HG03039 (cell line): ENCODE measurements at regions not wholly inside any gene's neighbourhood (a gene's known extent, or its start where the extent isn't known, plus 50 kb on each side); places are given as distances from the start of the nearest gene placed in this dataset.

Source experiments
- ATAC-seq: cut with Tn5 transposase; IDR thresholded peaks from one replicate; pipeline ENCODE4 v1.9.1; 2021; ENCODE audit warnings: mild to moderate bottlenecking, moderate library complexity; ENCODE audit not compliant: unreplicated experiment

GRCh38 chr3:177470197-177470941 is 273.1 kb upstream of the TBL1XR1 start:
- no peak for ATAC-seq

- ATAC-seq = no peak
Measured at GRCh38 chr3:177471733-177472480, 274.6 kb upstream of the TBL1XR1 start.

GRCh38 chr3:177473184-177473583 is 275.9 kb upstream of the TBL1XR1 start:
- ATAC-seq = no peak

- ATAC-seq = no peak
Measured at GRCh38 chr3:177473903-177474302, 276.6 kb upstream of the TBL1XR1 start.

- ATAC-seq = no peak
Measured at GRCh38 chr3:177474652-177475355, 277.5 kb upstream of the TBL1XR1 start.

- no peak for ATAC-seq
Measured at GRCh38 chr3:177475356-177475665, 278.0 kb upstream of the TBL1XR1 start.

GRCh38 chr3:177476495-177476894 is 279.2 kb upstream of the TBL1XR1 start:
- ATAC-seq = no peak

- no peak for ATAC-seq
Measured at GRCh38 chr3:177476921-177477435, 279.7 kb upstream of the TBL1XR1 start.

GRCh38 chr3:177478170-177478867 is 281.0 kb upstream of the TBL1XR1 start:
- no peak for ATAC-seq

GRCh38 chr3:177479630-177480029 is 282.3 kb upstream of the TBL1XR1 start:
- ATAC-seq = no peak

GRCh38 chr3:177481329-177481728 is 284.0 kb upstream of the TBL1XR1 start:
- no peak for ATAC-seq

GRCh38 chr3:177482048-177482691 is 284.9 kb upstream of the TBL1XR1 start:
- ATAC-seq = no peak

GRCh38 chr3:177483182-177483967 is 286.1 kb upstream of the TBL1XR1 start:
- ATAC-seq = no peak

- ATAC-seq = no peak
Measured at GRCh38 chr3:177484206-177484605, 286.9 kb upstream of the TBL1XR1 start.

GRCh38 chr3:177484926-177485325 is 287.6 kb upstream of the TBL1XR1 start:
- ATAC-seq = no peak

GRCh38 chr3:177487635-177488186 is 290.4 kb upstream of the TBL1XR1 start:
- ATAC-seq = no peak

- ATAC-seq = no peak
Measured at GRCh38 chr3:177488740-177489139, 291.5 kb upstream of the TBL1XR1 start.

- no peak for ATAC-seq
Measured at GRCh38 chr3:177490626-177491025, 293.3 kb upstream of the TBL1XR1 start.

- no peak for ATAC-seq
Measured at GRCh38 chr3:177491296-177492032, 294.2 kb upstream of the TBL1XR1 start.
